HG03565 (cell line): ENCODE measurements at regions not wholly inside any gene's neighbourhood (a gene's known extent, or its start where the extent isn't known, plus 50 kb on each side); places are given as distances from the start of the nearest gene placed in this dataset.
"Not testable (repeated sequence)": the region's sequence is repeated elsewhere in the genome, so short reads cannot be mapped to it uniquely, and the experiment has no call there.

Experiments used
- ATAC-seq: cut with Tn5 transposase; IDR thresholded peaks from one replicate; pipeline ENCODE4 v1.9.1; 2021; ENCODE audit warnings: mild to moderate bottlenecking, moderate library complexity; ENCODE audit not compliant: unreplicated experiment

- ATAC-seq: no peak
Observed at GRCh38 chr5:51651889-51652288, 268.6 kb downstream of the ISL1 start.

DNA sequence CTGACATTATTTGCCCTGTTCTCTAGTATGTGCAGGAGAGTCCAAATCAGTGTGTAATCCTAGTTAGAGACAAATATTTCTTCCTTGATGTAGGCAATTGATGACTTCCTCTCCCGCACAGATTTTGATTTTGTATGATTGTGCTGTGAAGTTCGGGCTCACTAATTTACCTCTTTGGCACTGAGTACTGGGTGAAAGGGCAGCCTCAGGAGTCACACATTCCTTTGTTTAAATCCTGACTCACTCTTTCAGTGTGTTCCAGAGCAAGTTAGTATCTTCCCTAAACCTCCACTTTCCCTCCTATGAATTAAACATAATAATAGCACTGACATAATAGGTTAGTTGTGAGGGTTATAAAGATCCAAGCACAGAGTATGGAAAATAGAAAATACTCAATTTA, 269.7 kb downstream of the ISL1 start:
- ATAC-seq: no peak

DNA sequence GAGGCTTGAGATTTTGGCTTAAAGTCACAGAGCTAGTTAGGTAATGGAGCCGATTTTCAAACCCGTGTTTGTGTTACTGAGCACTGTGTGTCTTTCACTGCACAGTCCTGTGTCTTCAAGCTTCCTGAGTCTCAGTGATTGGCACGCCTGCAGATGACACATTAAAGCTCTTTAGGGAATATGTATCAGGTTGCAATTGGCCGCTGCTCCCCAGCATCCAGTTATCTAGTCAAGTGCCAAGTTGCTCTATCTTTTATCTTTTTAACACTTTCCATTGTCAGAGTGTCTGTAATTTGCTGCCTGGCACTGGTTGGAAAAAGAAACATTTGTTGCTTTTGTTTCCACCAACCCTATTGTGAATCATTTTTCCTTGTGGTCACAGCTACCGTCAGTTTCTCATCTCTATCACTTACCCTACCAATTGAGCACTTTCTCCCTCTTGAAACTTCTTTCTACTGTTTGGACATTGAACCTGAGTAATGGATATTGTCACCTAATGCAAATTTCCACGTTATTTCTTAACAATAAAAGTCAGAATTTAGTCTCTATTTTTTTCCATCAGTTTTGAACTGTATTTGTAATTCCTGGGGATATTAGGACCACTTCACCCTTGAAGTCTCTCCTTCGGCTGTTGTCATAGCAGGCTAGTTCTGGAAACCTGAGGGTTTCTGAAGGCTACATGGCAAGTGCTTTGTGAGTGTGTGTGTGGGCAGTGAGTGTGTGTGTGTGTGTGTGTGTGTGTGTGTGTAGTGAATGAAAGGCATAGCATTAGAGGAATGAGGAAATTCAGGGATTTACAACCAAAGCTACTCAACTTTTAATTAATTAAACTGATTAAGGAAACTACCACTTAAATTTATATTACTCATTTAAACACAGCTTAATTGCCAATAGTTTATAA, 274.3 kb downstream of the ISL1 start:
- ATAC-seq: no peak

DNA sequence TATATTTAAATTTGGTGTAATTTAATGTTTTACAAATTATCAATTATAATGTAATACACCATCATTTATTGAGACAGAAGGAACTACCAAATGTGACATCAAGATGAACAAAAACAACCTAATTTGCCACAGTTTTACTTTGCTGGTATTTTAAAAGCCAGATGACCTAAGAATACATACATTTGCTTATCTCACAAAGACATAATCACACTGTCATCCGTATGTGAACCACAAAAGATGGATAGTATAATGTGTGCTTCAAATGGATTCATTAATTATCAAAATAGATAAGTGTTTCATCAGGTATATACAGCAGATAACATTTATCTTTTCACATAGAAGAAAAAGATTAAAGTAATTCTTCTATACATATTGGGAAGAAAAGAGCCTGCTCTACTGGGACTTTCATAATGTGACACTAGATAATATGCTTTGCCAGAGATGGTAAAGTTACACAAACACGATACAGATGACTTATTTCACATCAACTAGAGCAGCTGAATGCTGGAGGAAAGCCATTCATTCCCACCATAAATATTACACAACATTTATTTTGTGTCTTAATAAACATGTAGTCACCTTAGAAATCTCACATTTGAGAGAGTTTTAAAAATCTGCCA, 278.5 kb downstream of the ISL1 start:
- no peak for ATAC-seq

GRCh38 chr5:51664491-51665250, 281.4 kb downstream of the ISL1 start:
- no peak for ATAC-seq

- no peak for ATAC-seq
Observed at GRCh38 chr5:51665251-51665593, 282.0 kb downstream of the ISL1 start.

- ATAC-seq: no peak
Observed at GRCh38 chr5:51669095-51669494, 285.8 kb downstream of the ISL1 start.

- no peak for ATAC-seq
Observed at GRCh38 chr5:51678330-51678729, 295.1 kb downstream of the ISL1 start.

DNA sequence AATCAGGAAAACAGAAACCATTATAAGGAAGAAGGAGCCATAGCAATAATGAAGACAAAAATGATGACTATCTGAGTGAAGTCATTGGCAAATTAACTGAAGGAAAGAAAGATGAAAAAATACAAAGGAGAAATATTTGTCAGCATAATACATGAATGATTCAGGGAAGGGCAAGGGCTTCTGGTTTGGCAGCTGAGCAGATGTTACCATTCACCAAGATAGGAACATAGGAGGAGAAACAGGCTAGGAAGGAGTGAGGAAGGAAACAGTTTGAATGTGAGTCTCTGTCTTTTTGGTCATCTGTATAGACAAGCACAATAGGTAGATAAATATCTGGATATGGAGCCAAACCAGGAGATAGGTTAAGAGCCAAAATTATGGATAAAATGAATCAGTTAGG, 296.0 kb downstream of the ISL1 start:
- no peak for ATAC-seq

DNA sequence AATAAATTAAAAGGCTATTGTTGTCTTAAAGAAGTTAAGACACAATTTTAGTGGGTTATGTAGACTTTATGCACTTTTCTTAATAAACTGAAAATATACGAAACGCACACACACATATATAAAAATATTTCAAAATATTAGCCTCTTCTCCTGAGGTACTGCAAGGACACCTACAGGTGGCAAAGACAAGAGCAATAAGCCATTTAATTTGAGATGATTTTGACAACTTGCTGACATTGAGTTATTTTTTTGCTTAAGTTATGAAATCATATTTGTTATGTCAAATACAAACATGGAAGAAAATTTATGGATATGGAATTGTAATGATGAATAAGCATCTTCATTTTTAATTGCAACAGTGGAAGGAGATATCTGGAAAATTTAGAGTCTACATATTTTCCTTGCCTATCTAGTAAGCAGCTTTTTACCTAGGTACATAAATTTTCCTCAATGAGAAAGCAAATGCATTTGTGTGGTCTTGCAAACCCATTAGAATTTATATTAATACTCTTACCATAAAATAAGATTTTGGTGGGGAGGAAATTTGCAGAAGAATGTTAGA, 301.6 kb downstream of the ISL1 start:
- ATAC-seq: no peak

DNA sequence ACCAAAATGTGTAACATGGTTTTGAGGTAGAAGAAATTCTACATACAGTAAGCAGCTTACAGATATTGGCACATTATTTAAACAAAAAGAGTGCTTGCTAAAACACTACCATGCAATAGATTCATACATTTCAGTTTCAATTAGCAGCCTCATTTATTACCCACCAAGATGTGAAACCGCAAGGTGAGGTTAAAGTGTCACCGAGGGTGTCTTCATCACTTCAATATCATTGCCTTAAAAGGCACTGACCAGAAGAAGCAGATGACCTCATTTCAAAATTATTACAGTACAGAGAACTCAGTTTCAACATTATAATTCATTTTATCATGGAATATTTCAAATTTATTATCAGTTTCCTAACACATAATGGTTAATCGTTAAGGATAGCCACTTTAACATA, 302.2 kb downstream of the ISL1 start:
- no peak for ATAC-seq

- ATAC-seq: no peak
Observed at GRCh38 chr5:51686622-51687021, 303.4 kb downstream of the ISL1 start.

DNA sequence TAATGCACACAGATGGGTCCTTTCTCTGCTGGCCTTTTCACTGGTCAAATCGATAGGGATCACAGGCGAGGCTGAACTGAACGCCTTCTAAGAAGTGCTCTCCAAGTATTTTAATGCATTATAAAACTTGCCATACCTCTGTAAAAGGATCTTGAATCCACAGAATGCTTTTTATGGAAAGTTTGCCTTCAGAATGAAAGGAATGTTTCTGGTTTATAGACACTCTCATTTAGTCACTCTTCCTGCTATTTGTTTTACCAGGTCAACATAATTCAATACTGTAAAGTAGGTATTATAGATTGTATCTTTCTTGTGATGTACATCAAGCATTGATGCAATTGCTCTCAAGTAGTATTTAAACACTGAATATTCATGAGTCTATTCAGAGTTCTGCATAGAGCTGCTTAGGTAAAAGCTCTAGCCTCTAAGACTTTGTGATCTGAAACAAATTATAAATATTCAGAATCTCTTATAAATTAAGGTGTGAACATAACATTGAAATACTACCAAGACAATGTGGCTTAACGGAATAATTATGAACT, 308.4 kb downstream of the ISL1 start:
- ATAC-seq: no peak

- no peak for ATAC-seq
Observed at GRCh38 chr5:51694826-51695225, 311.6 kb downstream of the ISL1 start.

DNA sequence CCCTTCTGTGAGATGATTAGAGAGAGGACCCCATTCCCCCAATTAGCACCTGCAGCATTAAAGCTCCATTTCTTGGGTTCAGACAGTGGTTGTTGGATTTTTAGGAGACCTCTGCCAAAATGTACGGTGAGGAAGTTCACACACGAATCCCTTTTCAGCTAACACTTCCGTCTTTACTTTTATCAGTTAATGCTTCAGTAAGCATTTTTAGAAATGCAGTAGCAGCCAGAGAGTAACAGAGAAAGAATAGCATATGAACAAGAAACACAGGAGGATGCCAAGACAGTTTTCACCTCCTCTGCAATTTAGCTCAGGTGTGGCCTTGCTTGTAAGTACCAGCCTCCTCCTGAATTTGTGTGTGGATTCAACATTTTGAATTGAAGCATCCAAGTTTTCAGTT, 312.9 kb downstream of the ISL1 start:
- no peak for ATAC-seq

DNA sequence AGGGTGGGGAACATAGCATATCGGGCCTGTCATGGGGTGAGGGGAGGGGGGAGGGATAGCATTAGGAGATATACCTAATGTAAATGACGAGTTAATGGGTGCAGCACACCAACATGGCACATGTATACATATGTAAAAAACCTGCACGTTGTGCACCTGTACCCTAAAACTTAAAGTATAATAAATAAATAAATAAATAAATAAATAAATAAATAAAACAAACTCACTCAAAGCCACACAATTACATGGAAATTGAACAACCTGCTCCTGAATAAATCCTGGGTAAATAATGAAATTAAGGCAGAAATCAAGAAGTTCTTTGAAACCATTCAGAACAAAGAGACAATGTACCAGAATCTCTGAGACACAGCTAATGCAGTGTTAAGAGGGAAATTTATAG, 318.8 kb downstream of the ISL1 start:
- not testable (repeated sequence) for ATAC-seq

DNA sequence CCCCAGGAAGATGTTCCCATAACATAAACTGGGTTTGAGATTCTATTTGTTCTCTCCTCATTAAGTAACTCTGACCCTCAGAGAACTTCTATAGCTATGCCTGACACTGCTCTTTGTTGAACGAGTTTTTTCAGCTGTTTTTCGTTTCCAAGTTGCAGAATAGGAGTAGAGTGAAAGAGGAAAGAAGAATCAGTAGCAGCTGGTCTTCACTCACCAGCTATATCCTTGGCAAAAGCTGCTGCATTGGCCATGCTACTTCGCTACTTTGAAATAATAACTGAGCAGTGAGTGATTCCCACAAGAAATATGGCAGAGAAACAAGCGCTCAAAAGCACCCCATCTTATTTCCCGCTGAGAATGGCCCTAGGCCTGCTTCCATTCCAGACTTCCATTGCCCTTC, 329.0 kb downstream of the ISL1 start:
- no peak for ATAC-seq

DNA sequence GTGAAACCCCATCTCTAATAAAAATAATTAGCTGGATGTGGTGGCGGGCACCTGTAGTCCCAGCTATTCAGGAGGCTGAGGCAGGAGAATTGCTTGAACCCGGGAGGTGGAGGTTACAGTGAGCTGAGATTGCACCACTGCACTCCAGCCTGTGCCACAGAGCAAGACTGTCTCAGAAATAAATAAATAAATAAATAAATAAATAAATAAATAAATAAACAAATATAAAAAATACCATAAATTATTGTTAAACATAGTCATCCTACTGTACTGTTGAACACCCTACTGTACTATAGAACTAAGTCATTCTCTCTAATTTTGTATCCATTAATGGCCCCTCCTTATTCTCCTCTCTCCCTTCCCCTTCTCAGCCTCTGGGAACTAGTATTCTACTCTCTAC, 332.2 kb downstream of the ISL1 start:
- not testable (repeated sequence) for ATAC-seq

DNA sequence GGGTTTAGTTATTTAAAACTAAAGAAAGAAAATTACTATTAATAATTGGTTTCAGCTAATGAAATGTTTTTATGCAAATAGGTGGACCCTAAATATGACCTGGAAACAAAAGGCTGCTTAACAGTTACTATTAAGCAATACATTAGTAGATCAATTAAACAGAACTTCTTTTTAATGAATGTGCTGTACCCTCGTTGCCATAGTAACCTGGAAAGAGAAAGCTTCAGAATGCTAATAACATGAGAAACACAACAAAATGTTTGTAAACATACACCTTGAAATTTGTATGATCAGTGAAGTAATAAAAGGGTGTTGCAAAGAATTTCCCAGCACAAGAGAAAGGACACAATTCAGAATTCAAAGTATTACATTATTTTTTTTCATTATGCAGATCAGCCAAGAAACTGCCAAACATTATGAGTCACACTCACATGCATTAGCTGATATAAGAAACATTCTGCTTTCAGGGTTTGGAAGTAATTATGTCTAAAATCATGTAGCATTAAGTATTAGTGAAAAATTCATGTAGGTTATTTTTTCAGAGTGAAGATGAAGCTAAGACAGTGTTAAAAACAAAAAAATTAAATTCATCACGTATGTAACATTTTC, 348.3 kb downstream of the ISL1 start:
- no peak for ATAC-seq

GRCh38 chr5:51732304-51732703, 349.1 kb downstream of the ISL1 start:
- no peak for ATAC-seq

- ATAC-seq: no peak
Observed at GRCh38 chr5:51734677-51735076, 351.4 kb downstream of the ISL1 start.
